IMR-90 (cell line): ENCODE measurements at regions not wholly inside any gene's neighbourhood (a gene's known extent, or its start where the extent isn't known, plus 50 kb on each side); places are given as distances from the start of the nearest gene placed in this dataset.

ENCODE experiments used
- BHLHE40 ChIP-seq: fragments of 150-350 bp; IDR thresholded peaks from 2 replicates; pipeline ENCODE4 v1.6.1; 2016; ENCODE audit warnings: mild to moderate bottlenecking, low read depth, low read length
- CEBPB ChIP-seq: IDR thresholded peaks from 2 replicates; pipeline ENCODE4 v1.6.1; 2012; ENCODE audit warnings: low read depth, low read length, improper control_type of control experiment
- CHD1 ChIP-seq: IDR thresholded peaks from 2 replicates; pipeline ENCODE4 v1.6.1; 2012; ENCODE audit warnings: low read depth, low read length, improper control_type of control experiment
- CTCF ChIP-seq: conservative IDR thresholded peaks from 2 replicates; pipeline ENCODE4 v1.5.1; 2012; ENCODE audit warnings: mild to moderate bottlenecking, low read depth, low read length, improper control_type of control experiment
- MAFK ChIP-seq: IDR thresholded peaks from 2 replicates; pipeline ENCODE4 v1.6.1; 2012; ENCODE audit warnings: low read depth, low read length, improper control_type of control experiment
- MAZ ChIP-seq: IDR thresholded peaks from 2 replicates; pipeline ENCODE4 v1.6.1; 2012; ENCODE audit warnings: low read depth, mild to moderate bottlenecking, low read length, improper control_type of control experiment, moderate library complexity, borderline replicate concordance
- POLR2A ChIP-seq: IDR thresholded peaks from 2 replicates; pipeline ENCODE4 v1.6.1; 2012; ENCODE audit warnings: mild to moderate bottlenecking, low read depth, low read length
- USF2 ChIP-seq: fragments of 150-350 bp; IDR thresholded peaks from 2 replicates; pipeline ENCODE4 v1.6.1; 2017; ENCODE audit warnings: mild to moderate bottlenecking, antibody characterized with exemption, low read length, low read depth

- TF ChIP-seq CTCF (no peak), USF2 (no peak), CEBPB (no peak), MAFK (peak; percentile 59), POLR2A (no peak), CHD1 (no peak), MAZ (no peak), BHLHE40 (no peak)
Measured at GRCh38 chr1:221336126-221336525, 405.8 kb downstream of the DUSP10 start.
